NCI-H2171 (cell line): ENCODE measurements at regions not wholly inside any gene's neighbourhood (a gene's known extent, or its start where the extent isn't known, plus 50 kb on each side); places are given as distances from the start of the nearest gene placed in this dataset.
A peak's percentile ranks its signal among the peaks of the same experiment; 100 is the strongest.
"Not testable (repeated sequence)": the region's sequence is repeated elsewhere in the genome, so short reads cannot be mapped to it uniquely, and the experiment has no call there.

Experiments used
- DNase-seq: peaks from one replicate; lab custom pipeline; 2025; lab: John Stamatoyannopoulos, UW

DNA sequence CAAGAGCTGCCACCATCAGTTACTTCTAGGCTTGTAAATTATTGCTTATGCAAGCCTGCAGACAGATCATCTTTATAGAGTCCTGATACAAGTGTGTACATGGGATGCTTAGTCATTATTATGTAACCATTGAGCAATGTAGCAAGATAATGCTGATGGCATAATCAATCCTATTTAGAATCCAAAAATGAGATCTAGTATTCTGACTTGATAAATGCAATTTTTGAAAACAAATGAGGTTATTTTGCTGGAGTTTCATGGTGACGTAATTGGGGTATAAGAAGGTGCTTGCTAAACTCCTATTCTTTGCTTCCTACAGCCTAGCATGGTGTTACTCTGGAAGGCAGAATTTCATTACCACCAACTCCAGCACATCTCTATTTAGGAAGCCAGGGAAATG is 801.7 kb upstream of the PRMT6 start:
- DNase-seq = no peak

DNA sequence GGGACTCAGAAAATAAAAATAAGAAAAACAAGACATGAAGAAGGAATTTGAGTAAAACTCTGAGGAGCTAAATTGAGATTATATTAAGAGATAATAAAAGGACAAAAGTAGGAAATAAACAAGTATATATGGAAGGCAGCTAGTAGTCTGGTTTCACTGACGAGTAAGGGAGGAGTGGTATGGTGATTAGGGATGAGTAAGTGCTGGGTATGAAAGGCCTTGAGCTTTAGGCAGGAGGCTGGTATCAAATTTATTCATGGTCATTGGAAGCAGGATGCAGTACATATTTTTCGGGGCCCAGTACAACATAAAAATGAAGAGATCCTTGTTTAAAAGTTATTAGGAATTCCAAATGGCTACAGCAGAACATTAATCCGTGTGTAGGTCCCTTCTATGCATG is 789.7 kb upstream of the PRMT6 start:
- DNase-seq = no peak

DNA sequence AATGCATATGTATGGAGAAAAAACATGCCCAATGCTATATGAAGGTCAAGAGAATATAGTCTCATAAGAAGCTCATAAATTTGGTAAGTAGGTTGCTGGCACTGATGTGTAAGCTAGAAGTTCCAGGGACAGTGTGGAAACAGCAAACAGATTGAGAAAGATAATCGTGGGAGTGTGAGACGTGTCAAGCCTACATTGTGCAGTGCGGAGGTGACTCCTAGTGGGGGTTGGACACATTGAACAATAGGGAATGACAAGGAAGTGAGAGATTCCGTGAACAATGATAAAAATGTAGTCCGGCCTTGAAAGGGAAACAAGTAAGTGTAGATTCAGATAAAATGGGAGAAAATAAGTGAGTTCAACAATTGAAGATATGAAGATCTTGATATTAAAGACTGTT is 788.4 kb upstream of the PRMT6 start:
- peak; percentile 41 for DNase-seq

DNA sequence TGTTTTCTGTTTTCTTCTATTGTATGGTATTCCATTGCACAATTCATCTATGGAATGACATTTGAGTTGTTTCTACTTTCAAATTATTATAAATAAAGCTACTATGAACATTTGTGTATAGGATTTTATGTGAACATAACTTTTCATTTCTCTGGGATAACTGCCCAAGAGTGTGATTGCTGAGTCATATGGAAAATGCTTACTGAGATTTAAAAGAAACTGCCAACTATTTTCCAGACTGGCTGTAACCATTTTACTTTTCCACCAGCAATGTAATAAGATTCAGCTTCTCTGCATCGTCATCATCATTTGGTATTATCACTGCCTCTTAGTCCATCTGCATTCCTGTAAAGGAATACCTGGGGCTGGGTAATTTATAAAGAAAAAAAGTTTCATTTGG is 779.6 kb upstream of the PRMT6 start:
- DNase-seq = no peak

DNA sequence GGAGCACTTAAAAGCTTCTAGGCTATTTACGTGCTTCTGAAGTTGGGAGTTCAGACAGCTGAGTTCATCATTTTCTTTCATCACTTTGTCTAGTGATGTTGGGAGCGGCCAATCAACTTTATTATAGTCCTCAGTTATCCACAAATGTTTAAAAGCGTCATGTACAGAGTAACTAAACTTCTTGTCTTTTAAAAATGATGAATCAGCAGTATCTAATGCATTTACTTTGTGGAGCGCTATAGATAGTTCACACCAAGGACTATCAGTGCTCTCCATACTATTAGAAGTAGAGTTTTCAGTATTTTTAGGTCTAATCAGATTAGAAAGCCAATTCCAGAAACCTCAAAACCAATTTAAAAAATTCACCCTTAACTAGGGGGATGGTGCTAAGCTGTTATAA is 778.7 kb upstream of the PRMT6 start:
- no peak for DNase-seq

DNA sequence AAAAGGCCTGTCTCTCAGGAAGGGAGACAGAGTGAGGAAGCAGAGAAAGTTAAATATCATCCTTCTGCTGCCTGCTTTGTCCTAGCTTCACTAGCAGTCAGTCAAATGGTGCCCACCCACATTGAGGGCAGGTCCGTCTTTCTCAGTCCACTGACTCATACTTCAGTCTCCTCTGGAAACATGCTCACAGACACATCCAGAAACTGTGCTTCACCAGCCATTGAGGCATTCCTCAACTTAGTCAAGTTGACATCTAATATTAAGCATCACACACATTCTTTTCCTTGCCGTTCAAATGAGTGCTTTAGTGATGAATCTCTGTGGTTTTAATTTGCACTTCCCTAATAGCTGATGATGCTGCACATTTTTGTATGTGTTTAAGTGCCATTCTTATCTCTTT is 777.8 kb upstream of the PRMT6 start:
- DNase-seq = no peak

DNA sequence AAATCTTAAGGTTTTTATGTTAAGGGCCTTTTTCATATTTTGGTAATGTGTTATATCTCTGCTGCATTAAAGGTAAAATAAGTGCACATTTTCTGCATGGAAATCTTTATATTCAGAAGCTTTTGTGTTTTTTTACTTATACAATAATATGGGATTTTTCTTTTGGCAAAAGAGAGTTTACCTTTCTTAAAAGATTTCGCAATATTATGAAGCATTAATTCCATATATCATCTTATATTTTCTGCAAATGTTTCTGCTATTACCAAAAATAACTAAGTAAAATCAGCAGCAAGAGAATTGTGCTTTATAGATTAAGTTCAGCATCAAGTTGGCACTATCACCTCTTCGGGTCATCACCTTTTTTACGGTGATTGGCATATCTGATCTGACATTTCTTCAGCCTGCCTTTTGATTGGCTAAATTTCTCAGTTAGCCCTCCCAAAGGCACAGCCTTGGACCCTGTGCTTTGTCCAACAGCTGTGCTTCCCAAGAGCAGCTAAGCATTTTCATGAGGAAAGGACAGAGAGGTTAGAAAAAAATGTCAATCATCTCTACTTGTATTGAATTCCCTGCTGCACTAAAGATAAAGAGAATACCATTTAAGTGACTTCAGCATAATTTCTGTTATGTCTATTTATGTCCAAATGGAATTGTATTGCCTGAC is 767.1 kb upstream of the PRMT6 start:
- DNase-seq = no peak

DNA sequence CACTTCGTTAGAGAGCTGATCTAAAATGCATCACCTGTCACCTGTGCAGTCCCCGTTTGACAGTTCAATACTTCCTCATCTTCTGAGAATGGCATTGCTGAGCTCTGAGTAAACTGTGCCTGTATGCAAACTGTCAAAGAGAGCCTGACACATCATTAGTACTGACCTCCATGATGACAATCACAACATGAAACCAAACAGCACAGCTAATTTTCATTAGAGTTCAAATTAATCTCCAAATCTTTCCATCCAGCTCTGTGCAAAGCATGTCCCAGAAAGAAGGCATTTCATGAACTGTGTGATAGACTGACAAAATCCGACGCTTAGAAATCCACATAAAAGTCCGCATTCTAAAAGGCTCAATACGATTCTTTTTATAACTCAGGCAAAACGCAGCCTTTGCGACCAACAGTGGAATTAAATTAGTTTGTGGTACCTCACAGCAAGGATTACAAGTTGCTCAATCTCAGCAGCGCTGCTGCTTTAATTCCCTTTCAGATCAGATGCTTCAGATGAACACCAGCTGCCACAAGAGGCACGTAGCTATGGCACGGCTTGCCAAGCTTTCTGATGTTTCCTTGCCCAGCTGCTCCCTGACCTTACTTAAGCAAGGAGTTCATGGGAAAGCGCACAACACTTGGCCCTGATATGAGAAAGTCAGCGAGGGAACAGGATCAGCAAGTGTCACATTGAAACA is 765.5 kb upstream of the PRMT6 start:
- DNase-seq = peak; percentile 57

DNA sequence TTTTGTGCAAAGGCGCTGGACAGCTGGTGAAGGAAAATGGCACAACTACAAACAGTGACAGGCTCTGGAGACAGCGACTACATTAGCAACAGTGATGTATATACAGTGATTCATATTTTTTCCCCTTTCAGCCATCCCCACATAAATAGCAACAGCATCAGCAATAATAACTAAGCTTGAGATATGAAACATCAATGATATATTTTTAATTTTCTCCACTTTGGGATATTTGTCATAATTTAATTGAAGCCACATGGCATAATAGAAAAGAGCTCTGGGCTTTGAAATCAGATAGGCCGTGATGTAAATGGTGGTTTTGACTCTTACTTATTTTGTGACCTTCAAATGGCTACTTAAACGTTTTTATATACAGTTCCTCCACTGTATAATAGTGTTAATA is 764.3 kb upstream of the PRMT6 start:
- no peak for DNase-seq

DNA sequence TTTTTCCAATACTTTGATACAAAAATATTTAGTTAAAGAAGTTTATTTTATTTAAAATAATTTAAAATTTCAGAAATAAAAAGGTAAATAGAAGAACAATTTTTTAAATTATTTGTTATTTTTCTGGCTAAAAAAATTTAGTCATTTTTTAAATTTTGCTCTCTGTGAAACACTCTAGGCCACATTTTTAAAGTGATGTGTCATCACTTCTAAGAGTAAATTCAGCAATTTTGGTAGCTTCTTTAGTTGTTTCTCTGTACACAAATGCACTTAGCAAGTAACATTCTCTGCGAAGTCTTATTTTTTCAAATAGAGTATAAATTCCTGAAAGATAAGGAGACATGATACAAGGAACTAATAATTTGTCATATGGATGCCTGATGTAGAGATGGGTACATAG is 760.0 kb upstream of the PRMT6 start:
- no peak for DNase-seq

DNA sequence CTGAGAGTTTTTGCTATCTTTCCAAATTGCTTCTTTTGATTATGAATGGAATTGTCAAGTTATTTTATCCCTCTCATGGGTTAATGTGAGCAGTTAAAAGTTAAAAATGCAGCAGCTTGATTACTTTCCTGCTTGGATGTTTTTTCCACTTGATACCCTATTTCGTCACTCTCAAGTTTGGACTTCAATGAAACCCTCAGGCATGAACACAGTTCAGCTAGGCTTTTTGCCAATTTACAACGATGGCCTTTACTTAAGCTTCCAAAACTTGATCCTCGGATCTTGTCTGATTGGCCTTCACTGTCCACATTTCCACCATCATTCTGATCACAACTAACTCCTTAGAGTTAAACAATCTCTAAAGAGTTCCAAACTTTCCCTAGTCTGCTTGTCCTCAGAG is 752.4 kb upstream of the PRMT6 start:
- no peak for DNase-seq

DNA sequence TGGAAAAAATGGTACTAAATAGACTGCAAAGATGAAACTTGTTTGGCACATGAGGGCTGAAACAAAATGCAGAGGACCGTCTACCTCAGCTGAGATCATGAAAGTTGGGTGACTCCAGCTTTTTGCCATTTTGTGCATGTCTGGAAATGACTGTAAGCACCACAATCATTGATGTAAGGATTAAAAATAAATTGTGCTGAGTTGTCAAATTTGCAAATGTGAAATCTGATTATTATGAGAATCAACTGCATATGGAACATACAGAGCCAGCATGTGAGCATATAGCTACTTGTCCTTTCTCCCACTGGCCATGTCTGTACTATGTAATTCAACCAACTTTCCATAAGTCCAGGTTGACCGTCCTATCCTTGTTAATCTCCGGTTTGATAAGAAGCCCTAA is 736.9 kb upstream of the PRMT6 start:
- no peak for DNase-seq

DNA sequence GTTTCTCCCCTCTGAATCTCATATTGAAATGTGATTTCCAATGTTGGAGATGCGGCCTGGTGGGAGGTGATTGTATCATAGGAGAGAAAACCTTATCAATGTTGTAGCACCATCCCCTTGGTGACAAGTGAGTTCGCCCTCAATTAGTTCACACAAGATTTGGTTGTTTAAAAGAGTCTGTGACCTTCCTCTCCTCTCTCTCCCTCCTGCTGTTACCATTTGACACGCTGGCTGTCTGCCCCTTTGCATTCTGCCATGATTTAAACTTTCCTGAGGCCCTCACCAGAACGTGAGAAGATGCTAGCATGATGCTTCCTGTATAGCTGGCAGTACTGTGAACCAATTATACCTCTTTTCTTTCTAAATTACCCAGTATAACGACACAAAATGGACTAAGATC is 730.9 kb upstream of the PRMT6 start:
- DNase-seq = no peak

DNA sequence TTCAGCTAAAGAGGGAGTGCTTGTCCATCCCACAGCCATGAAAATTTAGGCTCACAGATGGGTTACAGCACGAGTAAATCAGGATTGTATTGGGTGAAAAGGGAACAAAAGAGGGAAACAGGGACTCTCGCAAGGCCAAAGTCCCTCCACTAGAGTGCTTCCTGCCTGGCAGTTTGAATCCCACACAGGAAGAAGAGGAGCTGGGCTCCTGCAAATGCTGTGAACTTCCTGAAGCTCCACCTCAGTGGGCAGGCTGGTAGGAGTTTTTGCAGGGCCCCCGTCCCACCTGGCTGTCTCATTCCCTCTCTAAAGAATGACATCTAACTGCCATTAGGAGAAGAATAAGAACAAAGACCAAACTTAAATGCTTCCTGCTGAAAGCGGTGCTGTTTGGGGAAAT is 712.0 kb upstream of the PRMT6 start:
- no peak for DNase-seq

DNA sequence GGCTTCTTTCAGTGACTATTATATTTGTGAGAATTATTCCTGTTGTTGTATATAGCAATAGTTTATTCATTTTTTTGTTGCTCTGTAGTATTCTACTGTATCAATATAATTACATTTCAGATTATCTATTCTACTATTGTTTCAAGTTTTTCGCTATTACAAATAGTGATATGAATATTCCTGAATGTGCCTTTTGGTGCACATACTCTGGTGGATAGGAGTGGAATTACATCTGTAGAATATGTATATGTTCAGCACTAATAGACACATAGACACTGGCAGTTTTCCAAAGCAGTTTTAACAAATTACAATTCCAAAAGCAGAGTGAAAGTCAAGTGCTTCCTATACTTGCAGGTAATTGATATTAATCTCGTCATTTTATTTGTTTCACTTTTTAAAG is 696.2 kb upstream of the PRMT6 start:
- no peak for DNase-seq

DNA sequence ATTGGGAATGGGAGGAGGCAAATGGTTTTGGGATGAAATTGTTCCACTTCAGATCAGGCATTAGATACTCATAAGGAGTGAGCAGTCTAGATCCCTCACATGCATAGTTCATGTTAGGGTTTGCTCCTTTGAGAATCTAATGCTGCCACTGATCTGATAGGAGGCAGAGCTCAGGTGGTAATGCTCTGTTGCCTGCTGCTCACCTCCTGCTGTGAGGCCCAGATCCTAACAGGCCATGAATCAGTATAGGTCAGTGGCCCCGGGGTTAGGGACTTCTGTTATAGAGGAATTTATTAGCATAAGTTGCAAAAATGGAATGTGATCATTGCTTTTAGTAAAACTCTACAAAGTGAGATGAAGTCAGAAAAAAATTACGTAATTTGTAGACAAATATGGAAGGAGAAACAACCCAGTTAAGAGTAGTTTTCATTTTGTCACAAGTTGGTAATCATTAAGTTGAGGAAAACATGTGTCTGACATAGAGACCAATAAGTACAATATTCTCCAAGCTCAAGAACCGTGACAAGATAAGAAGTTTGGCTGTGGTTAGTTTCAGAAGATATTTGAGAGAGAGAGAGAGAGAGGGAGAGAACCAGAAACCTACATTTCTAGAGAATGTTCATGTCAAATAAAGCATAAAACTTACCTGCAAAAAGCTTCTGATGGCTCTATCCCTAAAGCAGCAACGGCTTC is 689.7 kb upstream of the PRMT6 start:
- DNase-seq = no peak

DNA sequence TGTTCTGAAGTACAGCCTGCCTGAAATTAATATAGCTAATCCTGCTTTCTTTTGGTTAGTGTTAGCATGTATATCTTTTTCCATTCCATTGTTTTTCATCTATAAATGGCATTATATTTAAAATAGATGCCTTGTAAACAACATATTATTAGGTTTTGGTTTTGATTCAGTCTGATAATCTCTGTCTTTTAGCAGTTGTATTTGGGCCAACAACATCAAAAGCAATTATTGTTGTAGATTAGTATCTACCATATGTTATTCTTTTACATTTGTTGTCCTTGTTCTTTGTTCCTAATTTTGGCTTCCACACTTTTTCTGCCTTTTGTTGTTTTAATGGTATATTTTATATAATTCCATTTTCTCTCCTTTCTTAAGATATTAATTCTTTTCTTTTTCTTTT is 678.2 kb upstream of the PRMT6 start:
- no peak for DNase-seq

DNA sequence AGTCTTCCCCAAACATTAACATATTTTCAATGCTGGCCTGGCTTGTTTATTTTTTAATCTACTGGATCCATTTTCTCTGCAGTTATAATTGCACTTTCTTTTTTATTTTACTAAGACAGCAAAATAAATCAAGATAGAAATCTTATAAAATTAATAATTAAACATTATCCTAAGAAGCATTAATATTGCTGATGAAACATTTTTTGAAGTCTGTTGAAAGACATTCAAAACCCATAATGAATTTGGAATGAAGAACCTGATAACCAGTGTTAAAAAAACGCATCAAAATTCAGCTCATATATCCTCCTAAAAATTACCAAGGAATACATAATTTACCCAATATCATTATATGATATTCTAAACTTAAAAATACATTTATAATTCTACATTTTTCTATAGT is 675.7 kb upstream of the PRMT6 start:
- DNase-seq = no peak

DNA sequence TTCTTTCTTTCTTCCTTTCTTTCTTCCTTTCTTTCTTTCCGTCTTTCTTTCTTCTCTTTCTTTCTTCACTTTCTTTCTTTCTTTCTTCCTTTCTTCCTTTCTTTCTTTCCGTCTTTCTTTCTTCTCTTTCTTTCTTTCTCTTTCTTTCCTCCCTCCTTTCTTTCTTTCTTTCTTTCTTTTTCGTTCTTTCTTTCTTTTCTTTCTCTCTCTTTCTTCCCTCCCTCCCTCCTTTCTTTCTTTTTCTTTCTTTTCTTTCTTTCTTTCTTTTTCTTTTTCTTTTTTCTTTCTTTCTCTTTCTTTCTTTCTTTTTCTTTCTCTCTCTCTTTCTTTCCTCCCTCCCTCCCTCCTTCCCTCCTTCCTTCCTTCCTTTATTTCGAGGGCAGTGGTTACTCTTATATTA is 667.3 kb upstream of the PRMT6 start:
- not testable (repeated sequence) for DNase-seq

DNA sequence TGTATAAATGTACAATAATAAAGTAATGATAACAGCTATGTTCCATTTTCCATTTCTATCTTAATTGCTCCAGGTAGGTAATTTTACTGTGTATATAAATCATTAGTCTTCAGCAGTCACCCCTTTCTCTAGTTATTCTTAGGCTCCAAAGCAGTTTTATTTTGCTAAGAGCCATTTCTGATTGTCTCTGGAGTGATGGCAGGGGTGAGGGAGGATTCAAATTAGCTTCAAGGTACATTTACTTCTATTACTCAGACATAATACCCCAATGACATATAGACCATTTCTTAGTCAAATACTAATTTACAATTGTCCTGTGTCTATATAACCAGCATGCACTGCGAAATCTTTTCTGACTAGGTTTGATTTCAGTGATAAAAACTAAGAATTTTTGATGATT is 663.4 kb upstream of the PRMT6 start:
- no peak for DNase-seq

DNA sequence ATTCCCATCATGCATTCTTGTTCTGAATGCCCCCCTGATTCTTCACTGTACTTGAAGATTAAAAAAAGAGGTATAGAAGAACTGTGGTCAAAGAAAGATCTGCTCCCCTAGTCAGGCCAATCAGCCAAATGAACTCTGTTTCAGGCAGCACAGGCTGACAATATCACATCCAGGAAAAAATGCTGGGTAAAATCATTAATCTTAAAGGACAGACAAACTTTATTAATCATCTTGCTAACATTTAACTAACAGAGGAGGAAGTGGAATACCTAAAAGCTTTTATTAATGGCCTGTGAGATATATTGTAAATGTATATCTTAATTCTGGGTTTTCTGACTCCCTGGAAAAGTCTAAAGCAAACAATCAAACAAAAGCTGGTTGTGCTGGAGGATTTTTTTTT is 660.5 kb upstream of the PRMT6 start:
- no peak for DNase-seq

DNA sequence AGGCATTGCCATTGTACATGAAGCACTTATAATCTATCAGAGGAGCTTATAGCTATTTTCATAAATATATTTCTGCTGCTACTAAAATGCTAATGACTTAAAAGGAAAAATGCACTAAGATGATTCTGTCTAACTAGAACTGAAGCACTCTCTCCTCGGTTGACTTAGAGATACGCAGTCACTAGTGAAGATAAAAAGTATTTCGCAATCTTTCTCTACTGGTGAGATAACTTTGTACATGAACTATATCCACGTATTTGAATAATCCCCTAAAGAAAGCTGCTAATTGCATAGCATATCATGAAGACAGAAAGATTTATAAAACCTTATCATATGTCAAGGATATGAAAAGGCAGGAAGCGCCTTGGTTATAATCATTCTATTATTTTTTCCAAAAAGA is 658.1 kb upstream of the PRMT6 start:
- DNase-seq = no peak

DNA sequence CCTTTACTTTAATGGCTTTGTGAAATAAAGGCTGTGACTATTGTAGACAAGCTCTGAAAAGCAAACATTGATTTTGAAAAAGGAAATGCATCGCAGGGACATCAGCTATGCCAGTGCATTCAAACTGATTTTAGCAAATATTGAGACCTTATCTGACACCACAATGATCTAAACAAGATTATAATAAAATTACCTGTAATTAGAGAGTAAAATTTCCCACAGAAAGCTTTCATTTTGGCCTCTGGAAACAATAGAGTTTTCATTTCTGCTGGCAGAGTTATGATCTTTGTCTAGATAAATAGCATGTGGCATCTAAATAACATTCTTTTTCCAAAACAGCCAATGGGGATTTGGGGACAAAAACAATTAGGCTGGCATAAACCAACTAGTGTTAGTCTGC is 650.4 kb upstream of the PRMT6 start:
- DNase-seq = no peak

DNA sequence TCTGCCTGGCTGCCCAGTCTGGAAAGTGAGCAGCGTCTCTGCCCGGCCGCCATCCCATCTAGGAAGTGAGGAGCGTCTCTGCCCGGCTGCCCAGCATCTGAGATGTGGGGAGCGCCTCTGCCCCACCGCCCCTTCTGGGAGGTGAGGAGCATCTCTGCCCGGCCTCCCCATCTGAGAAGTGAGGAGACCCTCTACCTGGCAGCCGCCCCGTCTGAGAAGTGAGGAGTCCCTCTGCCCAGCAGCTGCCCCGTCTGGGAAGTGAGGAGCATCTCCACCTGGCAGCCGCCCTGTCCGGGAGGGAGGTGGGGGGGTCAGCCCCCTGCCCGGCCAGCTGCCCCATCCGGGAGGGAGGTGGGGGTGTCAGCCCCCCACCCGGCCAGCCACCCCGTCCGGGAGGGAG is 644.2 kb upstream of the PRMT6 start:
- DNase-seq = not testable (repeated sequence)
